Suppressor macrophage treated with lipopolysaccharide for 1 hour (primary cell): ENCODE measurements at regions not wholly inside any gene's neighbourhood (a gene's known extent, or its start where the extent isn't known, plus 50 kb on each side); places are given as distances from the start of the nearest gene placed in this dataset.
"Not testable (repeated sequence)": the region's sequence is repeated elsewhere in the genome, so short reads cannot be mapped to it uniquely, and the experiment has no call there.

Experiments
- DNase-seq, 3 donors: peaks; one replicate each; pipeline ENCODE4 v3.0.0-alpha.2; 2020 to 2022

DNA sequence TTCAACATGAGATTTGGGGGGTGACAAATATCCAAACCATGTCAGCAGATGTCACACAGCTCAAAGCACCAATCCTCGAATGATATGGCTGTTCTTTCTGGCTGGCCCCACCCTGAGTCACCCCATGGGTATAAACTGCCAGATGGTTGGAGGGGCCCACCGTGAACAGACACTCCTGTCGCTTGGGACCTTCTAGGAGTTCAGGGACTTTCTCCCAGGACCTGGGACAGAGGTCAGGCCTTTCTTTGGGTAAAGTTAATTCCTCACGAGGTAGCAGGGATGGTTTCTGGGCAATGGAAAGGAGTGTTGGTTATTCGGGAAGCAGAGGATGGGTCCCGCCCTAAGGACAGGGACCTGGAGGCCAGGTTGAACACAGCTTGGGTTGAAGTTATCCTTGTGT lies 262.0 kb downstream of the ACTR3B start:
- DNase-seq = no peak

GRCh38 chr7:153022475-153023193 lies 263.1 kb downstream of the ACTR3B start:
- DNase-seq = no peak

- no peak for DNase-seq
Observed at GRCh38 chr7:153023194-153023592, 263.6 kb downstream of the ACTR3B start.

DNA sequence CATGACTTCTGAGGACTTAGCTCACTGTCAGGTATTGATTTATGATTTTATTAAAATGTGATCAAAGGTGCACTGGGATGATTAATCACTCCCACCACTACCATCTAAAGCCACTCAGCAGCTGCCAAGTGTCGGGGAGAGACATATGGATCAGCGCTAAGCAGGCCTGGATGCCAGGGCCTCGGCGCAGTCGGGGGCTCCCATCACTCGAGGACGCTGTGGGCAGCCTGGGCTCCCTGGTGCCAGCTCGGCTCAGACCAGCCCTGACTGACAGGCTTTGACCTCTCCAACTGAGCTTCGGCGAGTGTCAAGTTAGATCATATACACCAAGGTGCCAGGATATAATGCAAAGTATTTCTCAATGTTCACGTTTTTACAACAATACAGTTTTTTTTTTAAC lies 267.7 kb downstream of the ACTR3B start:
- DNase-seq = no peak

- no peak for DNase-seq
Observed at GRCh38 chr7:153027904-153028303, 268.4 kb downstream of the ACTR3B start.

GRCh38 chr7:153030976-153031375 lies 271.4 kb downstream of the ACTR3B start:
- no peak for DNase-seq

GRCh38 chr7:153034791-153035190 lies 275.2 kb downstream of the ACTR3B start:
- no peak for DNase-seq

DNA sequence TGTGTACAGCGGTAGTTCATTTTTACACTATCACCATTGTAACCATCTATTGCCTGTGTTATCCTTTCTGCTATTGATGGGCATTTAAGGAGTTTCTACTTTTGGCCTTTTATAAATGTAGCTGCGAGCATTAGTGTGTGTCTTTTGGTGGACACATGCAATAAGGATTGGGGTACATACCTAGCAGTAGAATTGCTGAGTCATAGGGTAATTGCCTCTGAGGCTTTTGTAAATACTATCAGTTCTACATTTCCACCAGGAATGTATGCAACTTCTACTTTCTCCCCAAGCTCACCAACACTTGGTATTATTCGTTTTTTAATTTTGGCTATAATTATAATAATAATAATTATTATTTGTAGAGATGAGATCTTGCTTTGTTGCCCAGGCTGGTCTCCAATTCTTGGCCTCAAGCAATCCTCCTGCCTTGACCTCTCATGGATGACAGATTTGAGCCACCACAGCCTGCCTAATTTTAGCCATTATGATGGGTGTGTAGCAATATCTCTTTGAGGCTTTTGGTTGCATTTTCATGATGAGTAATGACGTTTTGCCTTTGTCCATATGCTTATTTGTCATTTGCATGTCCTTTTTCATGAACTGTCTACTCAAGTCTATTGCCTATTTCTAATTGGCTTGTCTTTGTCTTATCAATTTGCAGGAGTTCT lies 277.0 kb downstream of the ACTR3B start:
- no peak for DNase-seq

DNA sequence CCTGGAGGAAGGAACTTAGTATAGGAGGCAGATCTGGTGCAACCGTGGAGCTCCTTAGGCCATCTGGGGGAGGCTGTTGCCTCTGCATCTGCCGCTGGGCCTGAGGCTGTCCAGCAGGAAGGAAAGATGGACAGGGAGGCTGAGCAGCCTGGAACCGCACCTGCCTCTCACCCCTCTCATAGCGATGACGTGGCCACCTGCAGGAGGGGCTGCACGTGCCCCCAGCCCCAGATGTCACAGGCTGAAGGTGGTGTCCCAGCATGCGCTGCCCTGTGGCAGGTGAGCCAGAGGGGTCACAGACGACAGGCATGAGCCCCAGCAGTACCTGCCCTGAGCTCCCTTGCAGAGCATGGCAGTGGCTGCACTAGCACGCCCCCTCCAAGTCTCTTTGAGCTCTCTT lies 283.9 kb downstream of the ACTR3B start:
- DNase-seq = no peak

DNA sequence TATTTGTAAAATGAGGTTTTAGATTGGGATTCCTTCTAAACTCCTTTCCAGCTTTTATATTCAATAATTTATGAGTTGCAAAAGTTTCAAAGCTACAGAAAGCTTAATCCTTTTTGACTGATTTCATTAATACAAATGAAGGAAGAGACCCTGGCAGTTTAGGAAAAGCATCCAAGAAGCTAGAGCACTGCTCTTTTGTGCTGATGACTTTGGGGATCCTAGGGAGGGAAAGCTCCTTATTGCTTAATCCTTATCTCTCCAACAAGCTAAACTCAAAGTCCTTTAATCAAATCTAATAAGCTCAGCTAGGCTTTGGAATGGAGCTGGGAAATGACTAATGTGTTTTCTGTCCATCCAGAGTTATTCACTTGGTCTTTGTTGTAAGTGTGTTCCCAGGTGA lies 285.4 kb downstream of the ACTR3B start:
- no peak for DNase-seq

DNA sequence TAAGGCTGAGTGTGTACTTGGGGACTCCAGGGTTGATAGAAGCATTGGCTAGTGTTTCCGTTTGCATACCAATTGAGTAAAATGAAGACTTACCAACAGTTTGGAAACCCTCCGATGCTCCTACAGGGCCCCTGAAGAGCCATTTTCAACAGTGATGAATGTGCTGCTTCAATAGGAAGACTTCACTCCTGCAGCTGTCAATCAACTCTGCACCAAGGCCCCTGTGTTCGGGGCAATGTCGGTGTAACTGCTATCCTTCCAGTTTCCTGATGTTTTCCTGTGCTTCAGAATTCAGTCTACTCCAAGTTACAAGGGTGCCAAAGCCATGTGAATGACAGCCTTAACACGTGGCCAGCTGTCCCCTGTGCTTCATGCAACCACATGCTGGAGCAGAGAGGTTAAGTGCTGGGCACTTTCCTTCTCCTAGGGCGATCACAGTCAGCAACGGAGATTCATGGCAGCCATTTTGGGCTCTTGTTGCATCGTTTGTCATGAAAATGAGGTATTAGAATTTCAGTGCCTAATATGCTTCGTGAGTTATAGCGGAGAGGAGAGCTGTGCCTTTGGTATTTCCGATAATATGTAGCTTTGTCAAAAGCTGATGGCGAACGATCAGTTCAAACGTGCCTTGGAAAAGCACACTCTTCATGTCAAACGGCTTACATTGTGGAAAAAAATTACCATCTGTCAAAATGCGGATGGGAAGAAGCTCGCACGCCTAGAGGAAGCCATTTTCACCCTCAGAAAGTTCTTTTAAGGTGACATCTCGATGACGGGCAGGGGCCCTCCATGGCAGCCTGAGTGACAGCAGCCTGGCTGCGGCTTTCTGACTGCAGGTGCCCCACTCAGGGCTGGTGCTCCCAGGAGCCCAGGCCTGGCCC lies 287.8 kb downstream of the ACTR3B start:
- no peak for DNase-seq

DNA sequence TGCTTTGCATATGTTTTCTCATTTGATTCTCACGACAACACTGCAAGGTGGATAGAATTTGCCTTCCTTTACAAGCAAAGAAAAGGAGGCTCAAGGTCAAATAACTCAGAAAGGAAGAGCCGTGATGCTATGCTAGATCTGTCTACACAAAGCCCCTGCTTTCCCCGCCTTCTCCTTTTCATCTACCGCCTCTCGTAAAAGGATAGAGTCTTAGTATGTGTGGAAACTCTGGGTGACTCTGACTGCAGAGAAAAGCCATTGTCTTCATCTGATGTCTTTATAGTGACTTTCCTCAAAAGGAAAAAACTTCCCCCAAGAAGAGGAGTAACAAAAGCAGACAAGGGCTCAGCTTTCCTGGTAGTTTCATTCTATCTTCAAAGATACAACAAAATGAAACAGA lies 292.7 kb downstream of the ACTR3B start:
- DNase-seq = no peak

- DNase-seq = no peak
Observed at GRCh38 chr7:153061910-153062528, 302.5 kb downstream of the ACTR3B start.

DNA sequence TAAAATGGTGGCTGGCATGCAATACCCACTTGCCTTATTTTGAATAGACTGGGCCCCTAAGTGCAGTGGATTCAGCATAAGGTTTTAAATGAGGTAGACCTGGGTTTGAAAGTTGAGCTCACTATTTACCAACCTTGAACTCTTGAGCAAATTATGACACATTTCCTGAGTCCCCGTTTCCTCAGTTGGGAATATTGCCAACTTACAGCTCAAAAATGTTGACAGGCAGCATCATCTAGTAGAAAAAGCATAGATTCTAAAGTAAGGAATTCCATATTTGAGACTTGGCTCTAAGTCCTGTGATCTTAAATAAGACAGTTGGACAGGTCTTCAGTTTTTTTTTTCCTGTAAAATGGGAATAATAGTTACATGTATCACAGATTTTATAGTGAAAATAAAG lies 305.5 kb downstream of the ACTR3B start:
- DNase-seq = no peak

- DNase-seq = no peak
Observed at GRCh38 chr7:153066711-153067110, 307.2 kb downstream of the ACTR3B start.

DNA sequence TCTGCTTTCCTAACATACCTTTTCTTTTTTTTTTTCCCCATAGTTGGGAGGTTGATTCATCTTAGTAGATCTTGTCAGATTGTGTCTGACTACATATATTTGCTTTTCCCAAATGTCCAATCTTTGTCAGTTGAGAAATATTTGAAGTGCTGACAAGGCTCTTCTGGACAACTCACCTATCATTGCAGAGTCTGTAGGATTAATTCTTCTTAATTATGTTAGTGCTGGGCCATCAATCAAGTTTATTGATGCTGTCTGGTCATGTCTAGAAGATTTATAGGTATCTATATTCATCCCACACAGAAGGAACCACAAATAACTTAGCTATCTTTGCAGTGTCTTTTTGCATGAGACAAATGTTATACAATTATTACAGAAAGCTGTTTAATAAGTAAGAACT lies 310.6 kb downstream of the ACTR3B start:
- DNase-seq = no peak

DNA sequence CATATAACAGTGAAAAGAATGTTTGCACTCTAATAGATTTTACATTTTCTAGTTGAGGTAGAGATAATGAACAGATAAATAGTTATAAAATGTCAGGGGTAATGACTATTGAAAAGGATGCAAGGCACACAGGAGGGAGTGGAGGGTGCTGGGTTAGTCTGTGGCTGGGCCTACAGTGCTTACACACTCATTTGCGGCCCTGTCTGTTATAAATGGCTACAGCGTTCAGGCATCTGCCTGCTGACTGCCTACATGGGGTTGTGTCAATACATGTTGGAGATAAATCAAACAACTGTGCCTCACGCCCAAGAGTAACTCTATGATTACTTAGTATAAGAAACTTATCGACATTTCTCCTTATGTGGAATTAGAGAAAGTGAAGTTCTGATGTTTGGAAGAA lies 313.3 kb downstream of the ACTR3B start:
- DNase-seq = no peak

DNA sequence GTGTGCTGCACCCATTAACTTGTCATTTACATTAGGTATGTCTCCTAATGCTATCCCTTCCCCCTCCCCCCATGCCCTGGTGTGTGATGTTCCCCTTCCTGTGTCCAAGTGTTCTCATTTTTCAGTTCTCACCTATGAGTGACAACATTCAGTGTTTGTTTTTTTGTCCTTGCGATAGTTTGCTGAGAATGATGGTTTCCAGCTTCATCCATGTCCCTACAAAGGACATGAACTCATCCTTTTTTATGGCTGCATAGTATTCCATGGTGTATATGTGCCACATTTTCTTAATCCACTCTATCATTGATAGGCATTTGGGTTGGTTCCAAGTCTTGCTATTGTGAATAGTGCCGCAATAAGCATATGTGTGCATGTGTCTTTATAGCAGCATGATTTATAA lies 316.7 kb downstream of the ACTR3B start:
- DNase-seq = not testable (repeated sequence)

DNA sequence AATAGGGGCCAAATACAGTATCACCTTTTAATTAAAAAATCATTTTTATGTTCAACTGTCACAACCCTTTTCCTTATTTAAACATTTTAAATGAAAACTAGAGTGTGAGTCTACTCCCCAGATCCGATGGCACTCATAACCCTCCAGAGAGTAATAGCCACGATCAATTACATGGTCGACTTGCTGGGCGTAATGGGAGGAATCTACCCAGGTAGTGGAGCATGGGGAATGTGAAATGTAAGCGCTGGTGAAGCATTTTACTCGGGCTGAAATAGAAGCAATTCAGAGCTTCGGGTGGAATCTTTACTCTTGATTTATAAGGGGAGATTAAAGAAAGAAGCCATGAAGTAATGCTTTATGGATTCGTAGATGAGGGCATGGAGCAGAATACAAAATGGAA lies 321.9 kb downstream of the ACTR3B start:
- DNase-seq = no peak

- DNase-seq = no peak
Observed at GRCh38 chr7:153084278-153084677, 324.7 kb downstream of the ACTR3B start.

GRCh38 chr7:153087498-153087897 lies 327.9 kb downstream of the ACTR3B start:
- DNase-seq = no peak

DNA sequence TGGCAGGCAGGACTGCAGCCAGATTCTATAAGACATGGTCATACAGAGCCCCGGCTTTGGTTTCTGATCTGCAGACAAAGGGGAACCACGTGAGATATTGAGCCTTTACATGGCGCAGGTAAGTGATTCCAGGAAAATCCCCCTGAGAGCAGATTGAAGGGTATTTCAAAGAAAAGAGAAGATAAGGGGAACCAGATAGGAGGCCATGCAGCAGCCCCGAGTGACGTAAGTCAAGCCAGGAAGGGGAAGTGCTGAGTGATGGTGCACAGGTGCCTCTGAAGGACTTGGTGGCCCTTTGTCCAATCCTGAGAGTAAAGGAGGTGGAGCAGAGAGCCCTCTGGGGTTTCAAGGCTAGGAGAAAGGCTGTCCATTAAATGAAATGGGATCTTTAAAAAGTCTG lies 329.0 kb downstream of the ACTR3B start:
- no peak for DNase-seq

- no peak for DNase-seq
Observed at GRCh38 chr7:153090209-153090608, 330.7 kb downstream of the ACTR3B start.
